Osteoblast (primary cell): ENCODE measurements at regions not wholly inside any gene's neighbourhood (a gene's known extent, or its start where the extent isn't known, plus 50 kb on each side); places are given as distances from the start of the nearest gene placed in this dataset.

Experiments
- DNase-seq: peaks from one replicate; pipeline ENCODE4 v3.0.0; 2011; ENCODE audit warnings: low spot score, mixed read lengths; ENCODE audit not compliant: insufficient read length; ENCODE audit errors: missing footprints
- H2AFZ ChIP-seq: 2 replicates; pipeline ENCODE4 v1.6.0; 2011; ENCODE audit warnings: mild to moderate bottlenecking, low read length
- H3K27ac ChIP-seq: 2 replicates; pipeline ENCODE4 v1.5.1; 2011; ENCODE audit warnings: mild to moderate bottlenecking, low read depth, low read length, moderate library complexity
- H3K27me3 ChIP-seq: 2 replicates; pipeline ENCODE4 v1.6.0; 2012; ENCODE audit warnings: mild to moderate bottlenecking, control low read depth, inconsistent platforms, low read length, moderate library complexity; ENCODE audit not compliant: insufficient read depth
- H3K36me3 ChIP-seq: 2 replicates; pipeline ENCODE4 v1.5.1; 2011; ENCODE audit warnings: mild to moderate bottlenecking, low read length, control low read depth, moderate library complexity; ENCODE audit not compliant: insufficient read depth
- H3K4me1 ChIP-seq: 2 replicates; pipeline ENCODE4 v1.5.1; 2011; ENCODE audit warnings: mild to moderate bottlenecking, low read length, control low read depth, moderate library complexity; ENCODE audit not compliant: insufficient read depth
- H3K4me2 ChIP-seq: 2 replicates; pipeline ENCODE4 v1.6.0; 2011; ENCODE audit warnings: mild to moderate bottlenecking, low read length; ENCODE audit not compliant: insufficient read depth
- H3K4me3 ChIP-seq: fragments of 200-600 bp; sonication (generic); 3 replicates; pipeline ENCODE4 v1.5.1; 2012; ENCODE audit warnings: mild to moderate bottlenecking, low read length, inconsistent platforms; ENCODE audit not compliant: insufficient read depth
- H3K79me2 ChIP-seq: 2 replicates; pipeline ENCODE4 v1.6.0; 2012; ENCODE audit warnings: mild to moderate bottlenecking, low read length, control low read depth, inconsistent platforms; ENCODE audit not compliant: insufficient read depth
- H3K9me3 ChIP-seq: 2 replicates; pipeline ENCODE4 v1.5.1; 2011; ENCODE audit warnings: low read depth, low read length, control low read depth
- H4K20me1 ChIP-seq: 2 replicates; pipeline ENCODE4 v1.6.0; 2012; ENCODE audit warnings: mild to moderate bottlenecking, low read length, control low read depth; ENCODE audit not compliant: insufficient read depth
- CTCF ChIP-seq: IDR thresholded peaks from 2 replicates; pipeline ENCODE4 v1.5.1; 2011; ENCODE audit warnings: mild to moderate bottlenecking, low read depth, low read length, moderate library complexity; ENCODE audit errors: extremely low read depth

- no peak for TF ChIP-seq CTCF
- H3K4me1 ChIP-seq, result no peaks in the 10 kb centered on the region
- H3K79me2 ChIP-seq, result no peaks in the 10 kb centered on the region
- no peaks in the 10 kb centered on the region for H3K27me3 ChIP-seq
- no peak overlapping the region for H3K27ac ChIP-seq
- H3K4me3 ChIP-seq, result no peak overlapping the region
- no peaks in the 10 kb centered on the region for H3K36me3 ChIP-seq
- H4K20me1 ChIP-seq, result no peaks in the 10 kb centered on the region
- H3K9me3 ChIP-seq, result no peaks in the 10 kb centered on the region
- no peak overlapping the region for H3K4me2 ChIP-seq
- H2AFZ ChIP-seq, result no peak overlapping the region
- no peak for DNase-seq
Measured at GRCh38 chr13:108419768-108420167, 150.2 kb downstream of the TNFSF13B start.

- Histone ChIP-seq H3K79me2 (no peaks in the 10 kb centered on the region), H2AFZ (no peak overlapping the region), H3K4me2 (no peak overlapping the region), H3K9me3 (no peaks in the 10 kb centered on the region), H3K4me3 (no peak overlapping the region), H3K27me3 (no peaks in the 10 kb centered on the region), H3K27ac (no peak overlapping the region), H4K20me1 (no peaks in the 10 kb centered on the region), H3K4me1 (no peaks in the 10 kb centered on the region), H3K36me3 (no peaks in the 10 kb centered on the region)
- TF ChIP-seq CTCF, result no peak
- DNase-seq, result no peak
Measured at GRCh38 chr13:108425056-108425455, 155.5 kb downstream of the TNFSF13B start.

- no peak for TF ChIP-seq CTCF
Measured at GRCh38 chr13:108426893-108427292, 157.4 kb downstream of the TNFSF13B start.

GRCh38 chr13:108427355-108427754 lies 157.8 kb downstream of the TNFSF13B start:
- Histone ChIP-seq H3K4me2 (no peak overlapping the region), H3K27ac (no peak overlapping the region), H3K9me3 (no peaks in the 10 kb centered on the region), H2AFZ (no peak overlapping the region), H3K4me3 (no peak overlapping the region), H3K79me2 (no peaks in the 10 kb centered on the region), H3K36me3 (no peaks in the 10 kb centered on the region), H4K20me1 (no peaks in the 10 kb centered on the region), H3K27me3 (no peaks in the 10 kb centered on the region), H3K4me1 (no peaks in the 10 kb centered on the region)
- peak; percentile 22 for DNase-seq
- TF ChIP-seq CTCF, result no peak

More at GRCh38 chr13:108426893-108427292, 157.4 kb downstream of the TNFSF13B start:
- DNase-seq, result no peak
- H2AFZ ChIP-seq, result no peak overlapping the region
- no peaks in the 10 kb centered on the region for H3K4me1 ChIP-seq
- H4K20me1 ChIP-seq, result no peaks in the 10 kb centered on the region
- no peak overlapping the region for H3K4me3 ChIP-seq
- H3K4me2 ChIP-seq, result no peak overlapping the region
- no peak overlapping the region for H3K27ac ChIP-seq
- no peaks in the 10 kb centered on the region for H3K27me3 ChIP-seq
- no peaks in the 10 kb centered on the region for H3K36me3 ChIP-seq
- no peaks in the 10 kb centered on the region for H3K79me2 ChIP-seq
- H3K9me3 ChIP-seq, result no peaks in the 10 kb centered on the region
